ENCODE measurements at regions not wholly inside any gene's neighbourhood (a gene's known extent, or its start where the extent isn't known, plus 50 kb on each side); places are given as distances from the start of the nearest gene placed in this dataset.

- H3K4me1 ChIP-seq (ENCODE audit: control insufficient read depth, extremely low read depth, insufficient read depth, low read length): no peaks in the 10 kb centered on the region
- no peaks in the 10 kb centered on the region for H3K9me1 ChIP-seq (ENCODE audit: control insufficient read depth, extremely low read depth, insufficient read depth, low read length)
- no peaks in the 10 kb centered on the region for H3K9me3 ChIP-seq (ENCODE audit: control insufficient read depth, low read depth, low read length)
- H3K9ac ChIP-seq (ENCODE audit: control insufficient read depth, extremely low read depth, insufficient read depth, low read length): no peak overlapping the region
- H3K79me2 ChIP-seq (ENCODE audit: control insufficient read depth, insufficient read depth, low read length): no peaks in the 10 kb centered on the region
- H3K27me3 ChIP-seq (ENCODE audit: control insufficient read depth, extremely low read depth, insufficient read depth, low read length): no peaks in the 10 kb centered on the region
- H3K36me3 ChIP-seq (ENCODE audit: control insufficient read depth in 2 of 2, extremely low read depth in 1 of 2, insufficient read depth in 2 of 2, low read length in 2 of 2): no peaks in the 10 kb centered on the region
- no peak overlapping the region for H3K4me3 ChIP-seq (ENCODE audit: control insufficient read depth in 2 of 3, extremely low read depth in 1 of 3, insufficient read depth in 2 of 3, low read depth in 1 of 3, low read length in 3 of 3)
- peak; percentile 63 for FAIRE-seq
- dilution Hi-C loops (cut with MboI; ENCODE audit: extremely low pct_ligation_motif_present, low sequenced_read_pairs): no loop called here
- no peak for DNase-seq (ENCODE audit: low read depth, low spot score)
- no peak overlapping the region for H3K27ac ChIP-seq (ENCODE audit: control insufficient read depth, insufficient read depth, low read length)
- no peak overlapping the region for H2AFZ ChIP-seq (ENCODE audit: control insufficient read depth, low read length)
- no peak for TF ChIP-seq CTCF (optimal IDR thresholded peaks at IDR 0.05 in 1 of 3, IDR thresholded peaks at IDR 0.05 in 1 of 3, conservative IDR thresholded peaks at IDR 0.05 in 1 of 3; ENCODE audit: extremely low read depth in 1 of 3, insufficient read depth in 2 of 3, low read length in 3 of 3)
- no peak for TF ChIP-seq EZH2 (IDR thresholded peaks at IDR 0.05; ENCODE audit: low read length)
- no peak overlapping the region for H3K4me2 ChIP-seq (ENCODE audit: control insufficient read depth, extremely low read depth, insufficient read depth, low read depth, low read length)
- H4K20me1 ChIP-seq (ENCODE audit: control insufficient read depth, extremely low read depth, insufficient read depth, low read length): no peaks in the 10 kb centered on the region
Measured at GRCh38 chr15:66982816-66983215, 82.6 kb upstream of the SMAD3 start.

GRCh38 chr15:66985653-66986052, 79.7 kb upstream of the SMAD3 start:
- no peak overlapping the region for H3K9ac ChIP-seq (ENCODE audit: control insufficient read depth, extremely low read depth, insufficient read depth, low read length)
- no peak overlapping the region for H3K27ac ChIP-seq (ENCODE audit: control insufficient read depth, insufficient read depth, low read length)
- no peak overlapping the region for H3K4me3 ChIP-seq (ENCODE audit: control insufficient read depth in 2 of 3, extremely low read depth in 1 of 3, insufficient read depth in 2 of 3, low read depth in 1 of 3, low read length in 3 of 3)
- dilution Hi-C loops (cut with MboI; ENCODE audit: extremely low pct_ligation_motif_present, low sequenced_read_pairs): no loop called here
- H3K4me1 ChIP-seq (ENCODE audit: control insufficient read depth, extremely low read depth, insufficient read depth, low read length): no peaks in the 10 kb centered on the region
- H4K20me1 ChIP-seq (ENCODE audit: control insufficient read depth, extremely low read depth, insufficient read depth, low read length): no peaks in the 10 kb centered on the region
- H2AFZ ChIP-seq (ENCODE audit: control insufficient read depth, low read length): no peak overlapping the region
- no peaks in the 10 kb centered on the region for H3K9me3 ChIP-seq (ENCODE audit: control insufficient read depth, low read depth, low read length)
- H3K27me3 ChIP-seq (ENCODE audit: control insufficient read depth, extremely low read depth, insufficient read depth, low read length): no peaks in the 10 kb centered on the region
- H3K4me2 ChIP-seq (ENCODE audit: control insufficient read depth, extremely low read depth, insufficient read depth, low read depth, low read length): no peak overlapping the region
- no peak for DNase-seq (ENCODE audit: low read depth, low spot score)
- TF ChIP-seq EZH2 (IDR thresholded peaks at IDR 0.05; ENCODE audit: low read length): no peak
- no peak for TF ChIP-seq CTCF (optimal IDR thresholded peaks at IDR 0.05 in 1 of 3, IDR thresholded peaks at IDR 0.05 in 1 of 3, conservative IDR thresholded peaks at IDR 0.05 in 1 of 3; ENCODE audit: extremely low read depth in 1 of 3, insufficient read depth in 2 of 3, low read length in 3 of 3)
- no peak for FAIRE-seq
- H3K79me2 ChIP-seq (ENCODE audit: control insufficient read depth, insufficient read depth, low read length): no peaks in the 10 kb centered on the region
- no peaks in the 10 kb centered on the region for H3K36me3 ChIP-seq (ENCODE audit: control insufficient read depth in 2 of 2, extremely low read depth in 1 of 2, insufficient read depth in 2 of 2, low read length in 2 of 2)
- H3K9me1 ChIP-seq (ENCODE audit: control insufficient read depth, extremely low read depth, insufficient read depth, low read length): no peaks in the 10 kb centered on the region
